SKM-1 (cell line): ENCODE measurements at regions not wholly inside any gene's neighbourhood (a gene's known extent, or its start where the extent isn't known, plus 50 kb on each side); places are given as distances from the start of the nearest gene placed in this dataset.

Experiments
- DNase-seq: peaks from one replicate; lab custom pipeline; 2025; ENCODE audit not compliant: unreplicated experiment; lab: John Stamatoyannopoulos, UW

GRCh38 chr2:59703796-59704195 is 849.7 kb downstream of the BCL11A start:
- no peak for DNase-seq

GRCh38 chr2:59702026-59702425 is 851.4 kb downstream of the BCL11A start:
- no peak for DNase-seq

GRCh38 chr2:59701271-59701994 is 852.0 kb downstream of the BCL11A start:
- DNase-seq, result no peak

- no peak for DNase-seq
These were observed 859.3 kb downstream of the BCL11A start for GRCh38 chr2:59694176-59694575.

- no peak for DNase-seq
These were observed 860.1 kb downstream of the BCL11A start for GRCh38 chr2:59693231-59693959.

- DNase-seq, result no peak
These were observed 861.8 kb downstream of the BCL11A start for GRCh38 chr2:59691518-59692190.

GRCh38 chr2:59690849-59691248 is 862.6 kb downstream of the BCL11A start:
- no peak for DNase-seq

GRCh38 chr2:59684771-59685166 is 868.7 kb downstream of the BCL11A start:
- DNase-seq, result no peak

GRCh38 chr2:59684116-59684770 is 869.2 kb downstream of the BCL11A start:
- no peak for DNase-seq

- DNase-seq, result no peak
These were observed 872.6 kb downstream of the BCL11A start for GRCh38 chr2:59680863-59681262.

GRCh38 chr2:59677158-59677557 is 876.3 kb downstream of the BCL11A start:
- no peak for DNase-seq

GRCh38 chr2:59674100-59674499 is 879.4 kb downstream of the BCL11A start:
- DNase-seq, result no peak

- DNase-seq, result no peak
These were observed 888.4 kb downstream of the BCL11A start for GRCh38 chr2:59665021-59665420.

GRCh38 chr2:59662127-59662861 is 891.2 kb downstream of the BCL11A start:
- DNase-seq, result no peak

- no peak for DNase-seq
These were observed 893.2 kb downstream of the BCL11A start for GRCh38 chr2:59660262-59660661.

- DNase-seq, result no peak
These were observed 894.4 kb downstream of the BCL11A start for GRCh38 chr2:59658906-59659635.

- DNase-seq, result no peak
These were observed 897.6 kb downstream of the BCL11A start for GRCh38 chr2:59655809-59656208.

GRCh38 chr2:59654710-59655109 is 898.7 kb downstream of the BCL11A start:
- no peak for DNase-seq

GRCh38 chr2:59653164-59653563 is 900.3 kb downstream of the BCL11A start:
- no peak for DNase-seq

- DNase-seq, result no peak
These were observed 922.7 kb downstream of the BCL11A start for GRCh38 chr2:59630789-59631188.
